ENCODE measurements at regions not wholly inside any gene's neighbourhood (a gene's known extent, or its start where the extent isn't known, plus 50 kb on each side); places are given as distances from the start of the nearest gene placed in this dataset.

GRCh38 chr4:127534041-127534825 lies 98.5 kb upstream of the INTU start:
- no peak for DNase-seq

GRCh38 chr4:127538016-127538415 lies 94.7 kb upstream of the INTU start:
- DNase-seq = no peak

GRCh38 chr4:127540497-127541025 lies 92.2 kb upstream of the INTU start:
- DNase-seq = no peak

- no peak for DNase-seq
Observed at GRCh38 chr4:127545271-127545670, 87.5 kb upstream of the INTU start.

- DNase-seq = no peak
Observed at GRCh38 chr4:127548990-127549925, 83.5 kb upstream of the INTU start.

- no peak for DNase-seq
Observed at GRCh38 chr4:127555106-127555505, 77.7 kb upstream of the INTU start.

DNA sequence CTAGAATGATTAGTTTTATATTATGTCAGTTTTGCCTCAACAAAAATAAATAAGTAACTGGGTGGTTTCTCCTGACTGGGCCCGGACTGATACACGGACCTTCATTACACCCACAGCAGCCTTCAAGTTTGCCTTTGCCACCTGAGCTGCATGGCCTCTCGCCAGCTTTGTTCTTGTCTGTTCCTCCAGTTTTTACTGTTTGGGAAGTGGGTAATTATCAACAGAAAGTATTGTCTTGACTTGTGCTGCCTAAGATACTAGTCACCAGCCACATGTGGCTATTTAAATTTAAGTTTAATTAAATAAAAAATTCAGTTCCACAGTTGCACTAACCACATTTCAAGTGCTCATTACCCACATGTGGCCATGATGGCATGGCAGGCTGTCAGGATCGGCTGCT lies 74.7 kb upstream of the INTU start:
- no peak for DNase-seq

- no peak for DNase-seq
Observed at GRCh38 chr4:127558489-127559407, 74.0 kb upstream of the INTU start.

- no peak for DNase-seq
Observed at GRCh38 chr4:127559981-127560380, 72.8 kb upstream of the INTU start.

DNA sequence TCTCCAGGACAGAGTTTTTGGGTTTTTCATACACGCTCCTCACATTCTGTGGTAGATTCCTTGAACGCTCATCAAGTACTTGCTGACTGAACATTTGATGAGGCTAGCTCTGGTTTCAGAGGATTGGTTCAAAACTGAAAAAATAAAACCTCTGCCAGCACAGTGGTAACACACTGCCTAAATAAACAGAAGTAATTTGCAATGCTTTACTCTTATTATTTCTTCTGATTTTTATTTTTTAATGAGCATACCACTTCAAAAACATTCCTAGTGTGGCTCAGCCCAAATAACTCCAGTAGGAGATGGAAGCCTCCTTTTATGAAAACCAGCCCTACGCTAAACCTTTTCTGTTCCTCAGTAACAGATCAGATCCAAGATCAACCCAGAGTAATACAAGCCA lies 72.0 kb upstream of the INTU start:
- DNase-seq = no peak

DNA sequence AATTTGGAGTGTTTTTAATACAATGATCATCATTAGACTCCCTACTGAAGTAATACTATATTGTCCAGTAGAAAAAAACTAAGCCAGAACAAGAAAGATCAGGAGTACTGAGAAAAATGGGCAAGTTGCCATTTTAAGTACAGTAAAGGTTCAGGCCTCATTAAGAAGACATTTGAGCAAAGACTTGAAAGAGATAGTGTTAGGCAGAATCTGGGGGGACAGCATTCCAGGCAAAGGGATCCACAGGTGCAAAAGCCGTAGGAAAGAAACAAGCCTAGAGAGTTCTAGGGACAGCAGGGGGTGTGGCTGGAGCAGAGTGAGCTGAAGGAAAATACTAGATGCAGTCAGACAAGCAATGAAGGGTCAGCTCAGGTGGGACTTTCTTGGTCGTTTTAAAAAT lies 58.1 kb upstream of the INTU start:
- no peak for DNase-seq

DNA sequence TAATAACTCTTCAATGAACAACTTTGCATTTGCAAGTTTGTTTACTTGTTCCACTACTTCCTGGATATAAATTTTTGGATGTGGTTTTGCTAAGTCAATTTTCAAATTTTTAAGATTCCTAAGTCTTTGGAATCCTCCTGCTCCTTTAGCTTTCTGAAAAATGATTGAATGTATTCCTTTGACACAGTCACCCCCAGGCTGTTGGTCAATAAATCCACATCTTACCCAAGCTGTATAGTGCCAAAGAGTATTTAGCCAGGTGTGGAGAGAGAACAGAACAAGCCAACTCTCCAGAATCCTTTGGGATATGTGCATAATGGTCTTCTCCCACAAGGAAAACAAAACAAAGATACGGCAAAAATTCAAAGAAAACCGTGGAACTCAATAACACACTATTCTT lies 56.9 kb upstream of the INTU start:
- DNase-seq = no peak

DNA sequence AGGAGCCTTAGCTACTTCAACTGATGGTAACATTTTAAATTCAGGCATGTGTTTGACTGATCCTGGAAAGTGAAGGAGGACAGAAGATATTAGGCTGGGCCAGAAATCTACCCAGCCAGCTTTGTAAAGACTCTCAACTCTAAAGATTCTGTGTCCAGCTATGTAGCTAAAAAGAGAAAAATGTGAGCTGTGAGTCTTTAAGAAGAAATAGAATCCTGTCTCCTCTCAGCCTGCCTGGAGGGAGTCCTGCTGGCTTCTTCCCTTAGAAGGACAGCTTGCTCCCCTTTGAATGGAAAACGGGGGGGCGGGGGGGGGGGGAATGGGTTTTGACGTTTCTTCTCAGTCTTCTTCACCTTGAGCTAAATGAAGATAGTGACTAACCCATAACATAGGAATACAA lies 54.3 kb upstream of the INTU start:
- no peak for DNase-seq

- no peak for DNase-seq
Observed at GRCh38 chr4:127578967-127579366, 53.8 kb upstream of the INTU start.

GRCh38 chr4:127579821-127580220 lies 52.9 kb upstream of the INTU start:
- DNase-seq = no peak

DNA sequence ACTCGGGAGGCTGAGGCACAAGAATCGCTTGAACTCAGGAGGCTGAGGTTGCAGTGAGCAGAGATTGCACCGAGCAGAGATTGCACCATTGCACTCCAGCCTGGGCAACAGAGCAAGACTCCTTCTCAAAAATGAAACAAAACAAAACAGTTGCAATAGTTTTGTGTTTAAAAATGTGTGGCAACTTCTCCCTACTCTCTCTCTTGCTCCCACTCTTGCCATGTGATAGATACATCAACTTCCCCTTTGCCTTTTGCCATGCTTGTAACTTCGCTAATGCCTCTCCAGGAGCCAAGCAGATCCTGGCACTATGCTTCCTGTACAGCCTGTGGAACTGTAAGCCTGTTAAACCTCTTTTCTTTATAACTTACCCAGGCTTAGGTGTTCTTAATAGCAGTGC lies 52.5 kb upstream of the INTU start:
- peak; percentile 58 for DNase-seq

DNA sequence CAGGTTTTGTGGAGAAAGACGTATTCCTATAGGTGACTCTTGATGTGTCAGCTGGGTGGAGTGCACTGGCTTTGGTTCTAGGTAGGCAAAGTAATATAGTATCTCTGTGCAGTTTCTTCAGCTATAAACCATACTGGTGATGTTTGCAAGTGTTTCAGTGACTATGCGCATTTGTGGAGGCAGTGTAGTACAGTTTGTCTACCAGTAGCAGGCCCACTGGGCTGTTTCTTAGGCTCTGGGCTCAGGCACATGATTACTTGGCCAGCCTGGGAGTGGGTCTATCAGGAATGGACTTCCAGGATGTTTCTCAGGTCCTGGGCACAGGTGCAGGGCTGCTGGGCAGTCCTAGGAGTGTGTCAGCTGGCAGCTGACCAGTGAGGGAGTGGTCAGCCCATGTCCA lies 51.9 kb upstream of the INTU start:
- DNase-seq = no peak
